ENCODE measurements at regions not wholly inside any gene's neighbourhood (a gene's known extent, or its start where the extent isn't known, plus 50 kb on each side); places are given as distances from the start of the nearest gene placed in this dataset.

GRCh38 chr11:134784568-134784967 lies 372.5 kb upstream of the B3GAT1 start:
- no peak overlapping the region for H3K27ac ChIP-seq (ENCODE audit: low read length)
- no peak overlapping the region for H3K9ac ChIP-seq (ENCODE audit: low read length)
- H3K4me3 ChIP-seq (ENCODE audit: low read length): no peak overlapping the region
- TF ChIP-seq CTCF (IDR thresholded peaks at IDR 0.05; ENCODE audit: low read depth, low read length): no peak
- TF ChIP-seq EZH2phosphoT487 (IDR thresholded peaks at IDR 0.05; ENCODE audit: low read depth): no peak
- H3K36me3 ChIP-seq (replicated peaks; ENCODE audit: low read depth, low read length): no peaks in the 10 kb centered on the region
- H3K9me3 ChIP-seq (ENCODE audit: insufficient read depth, low read length): no peaks in the 10 kb centered on the region
- no peak overlapping the region for H2AFZ ChIP-seq (ENCODE audit: low read depth, low read length)
- no peaks in the 10 kb centered on the region for H3K4me1 ChIP-seq (ENCODE audit: low read length)
- H3K79me2 ChIP-seq (ENCODE audit: low read length): no peaks in the 10 kb centered on the region
- no peaks in the 10 kb centered on the region; the same call in 1 of the 2 replicates for H3K27me3 ChIP-seq (ENCODE audit: low read depth, low read length)
- H4K20me1 ChIP-seq (ENCODE audit: insufficient read depth, low read length): no peaks in the 10 kb centered on the region
- H3K4me2 ChIP-seq (ENCODE audit: low read length): no peak overlapping the region

GRCh38 chr11:134784046-134784445 lies 372.0 kb upstream of the B3GAT1 start:
- Histone ChIP-seq H3K9me3 (ENCODE audit: insufficient read depth, low read length) (no peaks in the 10 kb centered on the region), H4K20me1 (ENCODE audit: insufficient read depth, low read length) (no peaks in the 10 kb centered on the region), H3K4me1 (ENCODE audit: low read length) (no peaks in the 10 kb centered on the region), H3K79me2 (ENCODE audit: low read length) (no peaks in the 10 kb centered on the region), H2AFZ (ENCODE audit: low read depth, low read length) (no peak overlapping the region), H3K27me3 (ENCODE audit: low read depth, low read length) (no peaks in the 10 kb centered on the region; the same call in 1 of the 2 replicates), H3K4me2 (ENCODE audit: low read length) (no peak overlapping the region), H3K9ac (ENCODE audit: low read length) (no peak overlapping the region), H3K4me3 (ENCODE audit: low read length) (no peak overlapping the region), H3K36me3 (replicated peaks; ENCODE audit: low read depth, low read length) (no peaks in the 10 kb centered on the region), H3K27ac (ENCODE audit: low read length) (no peak overlapping the region)
- TF ChIP-seq EZH2phosphoT487 (IDR thresholded peaks at IDR 0.05; ENCODE audit: low read depth) (no peak), CTCF (IDR thresholded peaks at IDR 0.05; ENCODE audit: low read depth, low read length) (no peak)

DNA sequence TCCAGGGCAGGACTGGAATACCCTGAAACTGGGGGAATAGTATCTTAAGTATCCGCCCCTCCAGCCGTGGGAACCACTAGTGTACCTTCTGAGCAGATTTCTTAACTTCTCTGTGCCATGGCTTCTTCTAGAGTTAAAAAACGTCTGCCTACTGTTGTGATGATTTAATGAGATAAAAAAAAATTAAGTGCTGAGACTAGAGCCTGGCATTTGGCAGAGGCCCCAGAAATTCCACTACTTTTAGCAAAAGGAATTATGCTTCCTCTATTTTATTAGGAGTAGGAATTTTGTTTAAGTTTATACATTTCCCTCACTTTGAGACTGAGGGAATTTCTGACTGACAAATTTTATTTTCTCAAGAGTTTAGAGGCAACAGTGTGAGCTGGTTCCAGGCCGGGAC lies 371.2 kb upstream of the B3GAT1 start:
- Histone ChIP-seq H4K20me1 (ENCODE audit: insufficient read depth, low read length) (no peaks in the 10 kb centered on the region), H3K27ac (ENCODE audit: low read length) (no peak overlapping the region), H3K27me3 (ENCODE audit: low read depth, low read length) (peaks cover 3% of the 10 kb centered on the region; the same call in 1 of the 2 replicates), H2AFZ (ENCODE audit: low read depth, low read length) (no peak overlapping the region), H3K36me3 (replicated peaks; ENCODE audit: low read depth, low read length) (no peaks in the 10 kb centered on the region), H3K9ac (ENCODE audit: low read length) (no peak overlapping the region), H3K4me2 (ENCODE audit: low read length) (no peak overlapping the region), H3K4me1 (ENCODE audit: low read length) (no peaks in the 10 kb centered on the region), H3K79me2 (ENCODE audit: low read length) (no peaks in the 10 kb centered on the region), H3K4me3 (ENCODE audit: low read length) (no peak overlapping the region), H3K9me3 (ENCODE audit: insufficient read depth, low read length) (no peaks in the 10 kb centered on the region)
- no peak for TF ChIP-seq CTCF (IDR thresholded peaks at IDR 0.05; ENCODE audit: low read depth, low read length)
- no peak for TF ChIP-seq EZH2phosphoT487 (IDR thresholded peaks at IDR 0.05; ENCODE audit: low read depth)

DNA sequence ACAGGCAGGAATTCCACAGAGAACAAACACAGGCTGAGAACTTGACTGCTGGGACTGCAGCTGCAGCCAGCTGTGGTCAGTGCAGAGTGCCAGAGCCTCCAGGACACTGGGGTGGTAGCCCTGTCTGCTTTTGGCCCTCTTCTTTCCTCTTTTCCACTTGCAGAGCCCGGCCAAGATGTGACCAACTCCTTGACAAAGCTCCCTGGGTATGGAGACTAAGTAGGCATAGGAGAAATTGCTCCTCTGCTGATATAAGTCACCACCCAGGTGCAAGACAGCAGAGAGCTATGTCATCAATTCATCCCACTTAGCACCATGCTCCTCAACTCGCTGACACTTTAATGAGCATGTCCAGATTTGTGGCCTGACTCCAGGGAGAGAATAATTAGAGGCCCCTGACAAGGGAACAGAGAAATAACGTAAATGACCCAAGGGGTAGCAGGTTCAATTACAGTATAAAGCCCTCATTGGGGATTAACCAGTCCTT lies 369.4 kb upstream of the B3GAT1 start:
- H3K9me3 ChIP-seq (ENCODE audit: insufficient read depth, low read length): no peaks in the 10 kb centered on the region
- TF ChIP-seq EZH2phosphoT487 (IDR thresholded peaks at IDR 0.05; ENCODE audit: low read depth): no peak
- no peak for TF ChIP-seq CTCF (IDR thresholded peaks at IDR 0.05; ENCODE audit: low read depth, low read length)
- H3K9ac ChIP-seq (ENCODE audit: low read length): no peak overlapping the region
- no peak overlapping the region for H2AFZ ChIP-seq (ENCODE audit: low read depth, low read length)
- H4K20me1 ChIP-seq (ENCODE audit: insufficient read depth, low read length): no peaks in the 10 kb centered on the region
- H3K4me2 ChIP-seq (ENCODE audit: low read length): no peak overlapping the region
- no peaks in the 10 kb centered on the region for H3K4me1 ChIP-seq (ENCODE audit: low read length)
- no peaks in the 10 kb centered on the region for H3K79me2 ChIP-seq (ENCODE audit: low read length)
- H3K36me3 ChIP-seq (replicated peaks; ENCODE audit: low read depth, low read length): no peaks in the 10 kb centered on the region
- H3K27ac ChIP-seq (ENCODE audit: low read length): no peak overlapping the region
- peaks cover 3% of the 10 kb centered on the region; the same call in 1 of the 2 replicates for H3K27me3 ChIP-seq (ENCODE audit: low read depth, low read length)
- H3K4me3 ChIP-seq (ENCODE audit: low read length): no peak overlapping the region
